ENCODE measurements at regions not wholly inside any gene's neighbourhood (a gene's known extent, or its start where the extent isn't known, plus 50 kb on each side); places are given as distances from the start of the nearest gene placed in this dataset.
A peak's percentile ranks its signal among the peaks of the same experiment; 100 is the strongest.

GRCh38 chr7:124422081-124422480 lies 343.5 kb downstream of the GPR37 start:
- Histone ChIP-seq H3K4me1 (ENCODE audit: low read length) (peaks cover 12% of the 10 kb centered on the region), H3K9me2 (replicated peaks; ENCODE audit: insufficient read depth, low read length) (no peaks in the 10 kb centered on the region), H3K36me3 (replicated peaks; ENCODE audit: insufficient read depth, low read length) (no peaks in the 10 kb centered on the region), H3K4me3 (ENCODE audit: low read length) (no peak overlapping the region), H3F3A (ENCODE audit: insufficient read depth, low read length) (no peaks in the 10 kb centered on the region), H3K4me2 (ENCODE audit: low read depth, low read length) (no peak overlapping the region), H3K9ac (ENCODE audit: low read length) (no peak overlapping the region), H4K20me1 (ENCODE audit: insufficient read depth, low read length) (no peaks in the 10 kb centered on the region), H2AFZ (ENCODE audit: low read length) (no peak overlapping the region), H3K9me3 (replicated peaks; ENCODE audit: insufficient read depth, low read length) (no peaks in the 10 kb centered on the region), H3K79me2 (ENCODE audit: low read length) (no peaks in the 10 kb centered on the region), H3K27me3 (replicated peaks; ENCODE audit: insufficient read depth, low read length) (no peaks in the 10 kb centered on the region), H3K27ac (ENCODE audit: low read length) (no peak overlapping the region)
- no peak for DNase-seq
- TF ChIP-seq EZH2 (optimal IDR thresholded peaks at IDR 0.05; ENCODE audit: low read depth, low read length) (no peak), CTCF (IDR thresholded peaks at IDR 0.05; ENCODE audit: low read length) (no peak), EZH2phosphoT487 (IDR thresholded peaks at IDR 0.05; ENCODE audit: low read length) (no peak)

GRCh38 chr7:124420367-124420766 lies 345.2 kb downstream of the GPR37 start:
- no peak for DNase-seq
- no peak for TF ChIP-seq CTCF (IDR thresholded peaks at IDR 0.05; ENCODE audit: low read length)
- Histone ChIP-seq H4K20me1 (ENCODE audit: insufficient read depth, low read length) (no peaks in the 10 kb centered on the region), H3K4me2 (ENCODE audit: low read depth, low read length) (no peak overlapping the region), H3K9ac (ENCODE audit: low read length) (no peak overlapping the region), H3K79me2 (ENCODE audit: low read length) (no peaks in the 10 kb centered on the region), H3K27me3 (replicated peaks; ENCODE audit: insufficient read depth, low read length) (no peaks in the 10 kb centered on the region), H2AFZ (ENCODE audit: low read length) (no peak overlapping the region), H3K4me3 (ENCODE audit: low read length) (no peak overlapping the region), H3K4me1 (ENCODE audit: low read length) (no peaks in the 10 kb centered on the region), H3K27ac (ENCODE audit: low read length) (no peak overlapping the region), H3F3A (ENCODE audit: insufficient read depth, low read length) (no peaks in the 10 kb centered on the region), H3K9me2 (replicated peaks; ENCODE audit: insufficient read depth, low read length) (no peaks in the 10 kb centered on the region), H3K9me3 (replicated peaks; ENCODE audit: insufficient read depth, low read length) (no peaks in the 10 kb centered on the region), H3K36me3 (replicated peaks; ENCODE audit: insufficient read depth, low read length) (no peaks in the 10 kb centered on the region)

GRCh38 chr7:124413029-124413428 lies 352.6 kb downstream of the GPR37 start:
- H3K4me3 ChIP-seq (ENCODE audit: low read length): peak overlapping the region; percentile 55
- no peaks in the 10 kb centered on the region for H3K27me3 ChIP-seq (replicated peaks; ENCODE audit: insufficient read depth, low read length)
- no peaks in the 10 kb centered on the region for H3K79me2 ChIP-seq (ENCODE audit: low read length)
- H2AFZ ChIP-seq (ENCODE audit: low read length): peak overlapping the region; percentile 67
- H3K9me3 ChIP-seq (replicated peaks; ENCODE audit: insufficient read depth, low read length): no peaks in the 10 kb centered on the region
- peak; percentile 93 for DNase-seq
- TF ChIP-seq EZH2phosphoT487 (IDR thresholded peaks at IDR 0.05; ENCODE audit: low read length) (no peak), EZH2 (optimal IDR thresholded peaks at IDR 0.05; ENCODE audit: low read depth, low read length) (no peak), CTCF (IDR thresholded peaks at IDR 0.05; ENCODE audit: low read length) (no peak)
- H3K9ac ChIP-seq (ENCODE audit: low read length): peak overlapping the region; percentile 30
- peak overlapping the region; percentile 82 for H3K27ac ChIP-seq (ENCODE audit: low read length)
- H3K4me1 ChIP-seq (ENCODE audit: low read length): peaks cover 12% of the 10 kb centered on the region
- peak overlapping the region; percentile 67 for H3K4me2 ChIP-seq (ENCODE audit: low read depth, low read length)
- peaks cover 28% of the 10 kb centered on the region for H3F3A ChIP-seq (ENCODE audit: insufficient read depth, low read length)
- no peaks in the 10 kb centered on the region for H4K20me1 ChIP-seq (ENCODE audit: insufficient read depth, low read length)
- no peaks in the 10 kb centered on the region for H3K36me3 ChIP-seq (replicated peaks; ENCODE audit: insufficient read depth, low read length)
- no peaks in the 10 kb centered on the region for H3K9me2 ChIP-seq (replicated peaks; ENCODE audit: insufficient read depth, low read length)

Measured in MM.1S (cell line).